PFSK-1 (cell line): ENCODE measurements at regions not wholly inside any gene's neighbourhood (a gene's known extent, or its start where the extent isn't known, plus 50 kb on each side); places are given as distances from the start of the nearest gene placed in this dataset.

ENCODE experiments used
- FOXP2 ChIP-seq: optimal IDR thresholded peaks from 2 replicates; pipeline ENCODE3; 2011; ENCODE audit warnings: borderline replicate concordance, control low read depth, inconsistent platforms; ENCODE audit not compliant: insufficient read depth; ENCODE audit errors: extremely low read length, extremely low read depth
- POLR2AphosphoS5 ChIP-seq: IDR thresholded peaks from 2 replicates; pipeline ENCODE4 v1.6.1; 2012; ENCODE audit warnings: low read depth, mild to moderate bottlenecking, control low read depth, low read length, moderate library complexity
- REST ChIP-seq, 2 experiments: IDR thresholded peaks; 2 replicates each; pipeline versions ENCODE4 v1.6.1 to v1.8.0; 2011 to 2012; ENCODE audit warnings: low read depth in 2 of 2, low read length in 2 of 2, control low read depth in 1 of 2, inconsistent platforms in 1 of 2, mild to moderate bottlenecking in 1 of 2, moderate library complexity in 1 of 2; ENCODE audit not compliant: insufficient read depth in 1 of 2
- SIN3A ChIP-seq: IDR thresholded peaks from 2 replicates; pipeline ENCODE4 v1.6.1; 2012; ENCODE audit warnings: mild to moderate bottlenecking, low read length, moderate library complexity, borderline replicate concordance; ENCODE audit not compliant: insufficient read depth
- TAF1 ChIP-seq: IDR thresholded peaks from 2 replicates; pipeline ENCODE4 v1.6.1; 2012; ENCODE audit warnings: low read length, control low read depth, borderline replicate concordance; ENCODE audit not compliant: insufficient read depth

- TF ChIP-seq TAF1 (no peak), SIN3A (no peak), FOXP2 (no peak), REST (IDR thresholded peaks at IDR 0.05; ENCODE audit: insufficient read depth in 1 of 2, low read depth in 2 of 2, low read length in 2 of 2) (no peak), POLR2AphosphoS5 (no peak)
These were observed 70.9 kb upstream of the UBASH3B start for GRCh38 chr11:122584670-122585069.

GRCh38 chr11:122578171-122578825 lies 77.2 kb upstream of the UBASH3B start:
- TF ChIP-seq FOXP2 (no peak), REST (IDR thresholded peaks at IDR 0.05; ENCODE audit: insufficient read depth in 1 of 2, low read depth in 2 of 2, low read length in 2 of 2) (no peak), POLR2AphosphoS5 (no peak), TAF1 (no peak), SIN3A (no peak)

GRCh38 chr11:122572592-122572991 lies 82.9 kb upstream of the UBASH3B start:
- TF ChIP-seq SIN3A (no peak), FOXP2 (no peak), POLR2AphosphoS5 (no peak), TAF1 (no peak), REST (IDR thresholded peaks at IDR 0.05; ENCODE audit: insufficient read depth in 1 of 2, low read depth in 2 of 2, low read length in 2 of 2) (no peak)

- TF ChIP-seq POLR2AphosphoS5 (no peak), TAF1 (no peak), FOXP2 (no peak), REST (IDR thresholded peaks at IDR 0.05; ENCODE audit: insufficient read depth in 1 of 2, low read depth in 2 of 2, low read length in 2 of 2) (no peak), SIN3A (no peak)
These were observed 91.8 kb upstream of the UBASH3B start for GRCh38 chr11:122563761-122564160.
